Fibroblast of skin of right quadriceps (primary cell): ENCODE measurements at regions not wholly inside any gene's neighbourhood (a gene's known extent, or its start where the extent isn't known, plus 50 kb on each side); places are given as distances from the start of the nearest gene placed in this dataset.
"Not testable (repeated sequence)": the region's sequence is repeated elsewhere in the genome, so short reads cannot be mapped to it uniquely, and the experiment has no call there.

ENCODE experiments used
- DNase-seq: peaks from one replicate; pipeline ENCODE4 v3.0.0-alpha.2; 2013

GRCh38 chr14:30227436-30227835 is 299.8 kb upstream of the PRKD1 start:
- no peak for DNase-seq

DNA sequence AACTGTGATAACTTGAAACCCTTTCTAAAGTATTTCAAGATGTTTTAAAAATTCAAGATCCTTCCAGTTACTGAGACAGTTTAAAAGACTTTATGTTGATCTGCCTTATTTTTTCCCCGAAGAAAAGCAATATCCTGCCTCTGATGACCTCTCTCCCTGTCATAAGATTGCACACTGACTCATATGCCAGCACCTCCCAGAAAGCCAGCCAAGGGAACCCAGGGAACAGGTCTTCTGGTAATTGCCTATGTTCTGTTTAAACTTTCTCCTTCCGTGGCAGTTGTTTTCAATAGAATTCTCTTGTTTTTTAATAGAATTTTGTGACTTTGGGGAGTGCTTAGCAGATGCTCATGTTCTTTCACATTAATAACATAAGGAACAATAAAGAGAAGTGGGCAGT is 300.2 kb upstream of the PRKD1 start:
- DNase-seq = peak; percentile 55

GRCh38 chr14:30230719-30231118 is 303.1 kb upstream of the PRKD1 start:
- no peak for DNase-seq

- no peak for DNase-seq
These were observed 307.3 kb upstream of the PRKD1 start for GRCh38 chr14:30234966-30235365.

DNA sequence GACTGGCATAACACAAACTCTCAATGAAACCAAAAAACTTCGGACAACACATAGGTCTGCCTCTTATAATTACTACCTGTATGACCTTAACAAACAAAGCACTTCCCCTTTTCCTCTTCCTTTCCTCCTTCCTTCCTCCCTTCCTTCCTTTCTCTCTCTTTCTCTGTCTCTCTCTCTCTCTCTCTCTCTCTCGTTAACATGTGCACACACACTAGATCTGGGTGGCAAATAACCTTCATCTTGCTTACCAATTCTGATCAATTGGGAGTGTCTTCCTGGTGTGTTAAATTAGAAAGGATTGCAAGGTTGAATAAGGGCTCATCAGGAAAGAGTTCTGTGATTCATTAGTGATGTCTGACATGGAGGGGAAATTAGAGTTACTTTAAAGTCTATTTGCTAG is 307.8 kb upstream of the PRKD1 start:
- DNase-seq = no peak

DNA sequence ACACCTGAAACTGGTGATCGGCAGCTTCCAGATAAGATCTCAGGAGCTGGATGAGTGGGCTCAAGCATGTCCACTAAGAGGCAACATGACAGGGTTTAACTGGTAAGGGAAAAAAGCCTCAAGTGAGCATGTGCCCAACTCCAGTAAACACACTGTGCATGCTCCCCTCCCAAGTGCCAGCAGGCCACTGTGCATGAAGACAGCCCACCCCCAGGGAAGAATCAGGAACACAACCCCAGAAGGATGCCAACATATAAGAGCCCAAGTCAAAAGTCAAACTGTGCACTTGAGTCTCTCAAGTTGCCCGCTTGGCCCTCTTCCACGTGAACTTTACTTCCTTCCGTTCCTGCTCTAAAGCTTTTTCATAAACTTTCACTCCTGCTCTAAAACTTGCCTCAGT is 311.3 kb upstream of the PRKD1 start:
- DNase-seq = no peak

DNA sequence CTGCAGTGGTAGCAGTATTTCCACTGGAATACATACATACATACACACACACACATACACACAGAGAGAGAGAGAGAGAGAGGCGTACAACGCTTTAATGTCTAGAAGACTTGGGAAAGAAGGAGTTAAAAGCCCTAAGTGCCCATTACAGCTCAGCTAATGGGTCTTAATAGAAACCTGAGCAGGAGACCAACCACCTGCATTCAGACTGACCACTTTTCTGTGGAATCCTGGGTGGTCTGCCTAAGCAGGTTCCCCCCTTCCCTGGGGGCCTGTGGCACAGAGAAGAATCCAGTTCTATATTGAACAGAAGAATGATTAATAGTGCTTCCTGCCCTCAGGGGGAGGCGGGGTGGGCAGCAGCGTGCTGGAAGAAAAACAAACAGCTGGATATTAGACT is 312.4 kb upstream of the PRKD1 start:
- no peak for DNase-seq

DNA sequence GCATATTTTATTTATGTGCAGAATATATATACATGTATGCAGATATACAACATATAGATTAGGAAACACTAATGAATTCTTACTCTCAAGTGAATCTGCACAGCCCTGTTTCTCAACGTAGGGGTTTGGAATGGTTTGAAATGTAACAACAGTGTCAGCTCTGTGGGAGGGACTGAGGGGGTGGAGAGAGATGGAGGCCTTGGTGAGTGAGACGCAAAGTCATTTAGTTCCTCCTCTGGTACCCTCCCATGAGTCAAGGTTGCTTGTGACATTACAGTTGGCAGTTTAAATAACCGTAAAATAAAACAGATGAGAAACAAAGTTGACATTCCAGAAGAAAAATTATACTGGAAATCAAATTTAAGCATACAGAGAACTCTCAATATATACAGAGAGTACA is 313.0 kb upstream of the PRKD1 start:
- no peak for DNase-seq

DNA sequence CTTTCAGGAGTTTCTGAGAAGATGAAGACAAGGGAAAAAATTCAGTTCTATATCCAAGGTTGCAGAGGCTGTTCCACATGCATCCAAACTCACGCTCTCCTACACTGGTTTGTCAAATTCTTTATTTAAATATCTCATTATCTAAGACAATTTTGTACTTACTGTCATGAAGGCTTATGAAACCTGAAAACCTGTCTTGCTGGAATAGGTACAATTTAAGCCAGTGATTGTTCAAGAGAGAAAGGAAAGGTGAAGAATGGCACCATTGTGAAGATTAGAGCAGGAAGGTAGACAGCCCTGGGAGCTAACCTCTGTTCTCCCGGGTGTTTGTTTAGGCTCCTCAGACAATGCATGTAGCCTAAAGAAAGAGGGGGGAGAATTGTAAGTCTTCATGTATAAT is 315.1 kb upstream of the PRKD1 start:
- DNase-seq = no peak

DNA sequence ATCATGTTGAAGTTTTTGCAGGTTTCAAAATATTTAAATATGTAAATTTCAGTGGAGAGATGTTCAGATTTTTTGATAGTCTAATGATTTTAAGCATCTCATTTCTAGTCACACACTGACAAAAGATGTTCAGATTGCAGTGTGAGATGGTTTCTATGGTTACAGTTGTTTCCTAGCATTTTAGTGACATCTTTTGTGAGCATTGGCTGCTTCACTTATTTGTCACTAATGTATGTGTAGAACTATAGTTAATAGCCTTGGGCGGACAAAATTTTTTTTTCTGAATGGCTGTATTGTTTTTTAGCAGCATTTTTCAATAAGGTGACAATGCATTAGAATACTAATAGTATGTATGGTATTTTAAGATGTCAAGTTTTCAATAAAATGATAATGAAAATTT is 315.6 kb upstream of the PRKD1 start:
- no peak for DNase-seq

DNA sequence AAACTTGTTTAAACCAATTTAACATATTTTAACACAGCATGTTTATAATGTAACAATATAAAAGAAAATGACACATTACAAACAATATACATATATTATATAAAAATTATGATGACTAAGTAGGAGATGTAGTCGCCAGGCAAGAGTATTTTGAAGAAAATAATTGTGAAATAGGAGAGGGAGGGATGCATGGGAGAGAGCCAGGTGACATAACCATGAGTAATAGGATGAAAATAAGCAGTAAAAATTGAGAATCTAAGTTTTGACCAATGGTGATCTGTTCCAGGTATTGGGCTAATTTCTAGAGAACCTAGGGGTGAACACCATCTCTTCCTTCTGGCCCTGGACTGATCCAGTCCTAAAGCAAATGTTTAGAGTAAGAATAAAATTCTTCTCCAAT is 315.2 kb upstream of the G2E3 start:
- peak; percentile 60 for DNase-seq

GRCh38 chr14:30244348-30244747 is 314.6 kb upstream of the G2E3 start:
- DNase-seq = not testable (repeated sequence)

- DNase-seq = no peak
These were observed 307.9 kb upstream of the G2E3 start for GRCh38 chr14:30251017-30251416.

GRCh38 chr14:30251557-30252100 is 307.3 kb upstream of the G2E3 start:
- DNase-seq = no peak

- no peak for DNase-seq
These were observed 306.8 kb upstream of the G2E3 start for GRCh38 chr14:30252151-30252550.

- DNase-seq = no peak
These were observed 305.9 kb upstream of the G2E3 start for GRCh38 chr14:30252783-30253674.

DNA sequence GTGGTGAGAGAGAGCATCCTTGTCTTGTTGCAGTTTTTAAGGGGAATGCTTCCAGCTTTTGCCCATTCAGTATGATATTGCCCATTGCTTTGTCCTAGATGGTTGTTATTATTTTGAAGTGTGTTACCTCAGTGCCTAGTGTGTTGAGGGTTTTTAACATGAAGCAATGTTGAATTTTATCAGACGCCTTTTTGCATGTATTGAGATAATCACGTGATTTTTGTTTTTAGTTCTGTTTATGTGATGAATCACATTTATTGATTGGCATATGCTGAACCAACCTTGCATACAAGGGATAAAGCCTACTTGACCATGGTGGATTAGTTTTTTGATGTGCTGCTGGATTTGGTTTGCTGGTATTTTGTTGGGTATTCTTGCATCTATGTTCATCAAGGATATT is 302.3 kb upstream of the G2E3 start:
- DNase-seq = no peak

DNA sequence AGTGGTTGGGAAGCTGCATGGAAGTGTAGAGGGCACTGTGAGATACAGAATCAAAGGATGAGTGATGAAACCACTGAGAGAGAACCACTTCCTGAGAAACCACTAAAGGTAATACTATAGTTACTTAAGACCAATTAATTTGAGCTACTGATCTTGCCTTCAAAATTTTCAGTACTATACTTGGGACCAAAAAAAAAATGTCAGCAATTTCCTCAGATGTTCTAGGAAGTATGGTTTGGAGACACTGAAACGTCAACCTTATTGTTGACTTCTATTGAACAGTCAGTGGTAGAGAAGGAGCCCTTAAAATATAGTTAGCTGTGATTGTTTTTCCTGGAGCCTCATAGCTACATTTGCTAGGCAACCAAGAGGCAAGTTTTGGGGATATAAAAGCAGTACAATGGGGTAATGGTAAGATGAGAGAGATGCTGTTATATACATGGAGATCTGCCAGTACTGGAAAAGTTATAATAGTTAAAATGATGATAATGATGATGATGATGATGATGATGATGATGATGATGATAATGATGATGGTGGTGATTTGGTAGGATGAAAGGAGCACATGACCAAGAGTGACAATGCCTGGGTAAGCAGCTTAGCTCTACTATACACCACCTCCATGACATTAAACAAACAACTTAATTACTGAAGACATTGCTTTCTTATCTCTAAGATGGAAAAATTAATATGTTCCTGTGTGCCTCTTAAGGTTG is 300.9 kb upstream of the G2E3 start:
- no peak for DNase-seq

- no peak for DNase-seq
These were observed 297.9 kb upstream of the G2E3 start for GRCh38 chr14:30260833-30261607.

GRCh38 chr14:30264161-30264560 is 294.8 kb upstream of the G2E3 start:
- DNase-seq = no peak

- no peak for DNase-seq
These were observed 292.7 kb upstream of the G2E3 start for GRCh38 chr14:30266290-30266689.

DNA sequence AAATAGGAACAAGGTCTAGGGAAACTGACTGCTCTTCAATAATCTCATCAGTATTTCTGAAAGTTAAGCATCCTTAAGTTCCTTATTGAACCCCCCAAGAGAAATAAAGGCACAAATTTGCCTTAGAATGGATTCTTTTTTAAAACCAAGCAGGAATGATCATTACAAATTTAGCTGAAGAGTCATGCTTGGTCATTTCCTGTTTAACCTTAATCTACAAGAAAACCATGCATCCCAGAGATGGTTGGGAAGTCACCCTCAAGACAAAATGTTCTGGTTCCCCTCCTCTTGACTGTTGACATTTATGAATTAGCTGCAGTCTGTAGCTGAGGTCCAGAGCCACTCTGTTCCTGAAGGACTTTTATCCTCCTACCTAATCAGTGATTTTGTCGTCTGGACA is 291.8 kb upstream of the G2E3 start:
- DNase-seq = peak; percentile 45
